Calu3 (cell line): ENCODE measurements at regions not wholly inside any gene's neighbourhood (a gene's known extent, or its start where the extent isn't known, plus 50 kb on each side); places are given as distances from the start of the nearest gene placed in this dataset.

Experiments used
- BruUV-seq: library from RNA; stranded (reverse); fragments of 400-500 nt; replicated peaks from 2 replicates; lab custom pipeline; 2021; lab: Mats Ljungman, UMichigan
- CTCF ChIA-PET: fragments of 300-600 bp; sonication (Branson Sonifier 250); formaldehyde crosslinking; loops from one replicate; lab custom pipeline; 2022; ENCODE audit warnings: antibody characterized with exemption; lab: Charles Lee
- DNase-seq: peaks from one replicate; pipeline ENCODE4 v3.0.0; 2022
- H3K27ac Mint-ChIP-seq: one replicate; pipeline ENCODE4 v1.8.0; 2022; ENCODE audit warnings: mixed read lengths; ENCODE audit not compliant: unreplicated experiment
- H3K27me3 Mint-ChIP-seq: one replicate; pipeline ENCODE4 v1.8.0; 2022; ENCODE audit warnings: mixed read lengths; ENCODE audit not compliant: unreplicated experiment
- H3K36me3 Mint-ChIP-seq: one replicate; pipeline ENCODE4 v1.8.0; 2022; ENCODE audit warnings: mild to moderate bottlenecking, moderate library complexity, mixed read lengths; ENCODE audit not compliant: insufficient read depth, unreplicated experiment
- H3K4me1 Mint-ChIP-seq: one replicate; pipeline ENCODE4 v1.8.0; 2022; ENCODE audit warnings: mild to moderate bottlenecking, low read depth, mixed read lengths; ENCODE audit not compliant: unreplicated experiment
- H3K4me3 Mint-ChIP-seq: one replicate; pipeline ENCODE4 v1.8.0; 2022; ENCODE audit warnings: mild to moderate bottlenecking, low read depth, moderate library complexity, mixed read lengths; ENCODE audit not compliant: unreplicated experiment
- H3K9me3 Mint-ChIP-seq: one replicate; pipeline ENCODE4 v1.8.0; 2022; ENCODE audit warnings: low read depth, mixed read lengths; ENCODE audit not compliant: unreplicated experiment
- CTCF ChIP-seq: fragments of 200-600 bp; IDR thresholded peaks from one replicate; pipeline ENCODE4 v1.8.0; 2022; ENCODE audit warnings: antibody characterized with exemption; ENCODE audit not compliant: unreplicated experiment
- intact Hi-C: fragments of 100-400 bp; cut with micrococcal nuclease; formaldehyde crosslinking; loops from one replicate; pipeline ENCODE4 v1.10.0; 2022; ENCODE audit not compliant: unreplicated experiment

GRCh38 chr4:134260126-134260525 is 58.5 kb upstream of the PABPC4L start:
- no peaks in the 10 kb centered on the region for H3K27me3 Mint-ChIP-seq
- no peak overlapping the region for H3K27ac Mint-ChIP-seq
- no peak for DNase-seq
- H3K4me3 Mint-ChIP-seq, result no peak overlapping the region
- TF ChIP-seq CTCF, result no peak
- CTCF ChIA-PET, result no interaction called here
- BruUV-seq, result no TSS peak
- H3K9me3 Mint-ChIP-seq, result no peaks in the 10 kb centered on the region
- intact Hi-C loops, result no loop called here
- H3K36me3 Mint-ChIP-seq, result no peaks in the 10 kb centered on the region
- H3K4me1 Mint-ChIP-seq, result no peaks in the 10 kb centered on the region
